HG03280 (cell line): ENCODE measurements at regions not wholly inside any gene's neighbourhood (a gene's known extent, or its start where the extent isn't known, plus 50 kb on each side); places are given as distances from the start of the nearest gene placed in this dataset.
"Not testable (repeated sequence)": the region's sequence is repeated elsewhere in the genome, so short reads cannot be mapped to it uniquely, and the experiment has no call there.

Source experiments
- ATAC-seq: cut with Tn5 transposase; IDR thresholded peaks from one replicate; pipeline ENCODE4 v1.9.1; 2021; ENCODE audit warnings: mild to moderate bottlenecking, moderate library complexity; ENCODE audit not compliant: unreplicated experiment

DNA sequence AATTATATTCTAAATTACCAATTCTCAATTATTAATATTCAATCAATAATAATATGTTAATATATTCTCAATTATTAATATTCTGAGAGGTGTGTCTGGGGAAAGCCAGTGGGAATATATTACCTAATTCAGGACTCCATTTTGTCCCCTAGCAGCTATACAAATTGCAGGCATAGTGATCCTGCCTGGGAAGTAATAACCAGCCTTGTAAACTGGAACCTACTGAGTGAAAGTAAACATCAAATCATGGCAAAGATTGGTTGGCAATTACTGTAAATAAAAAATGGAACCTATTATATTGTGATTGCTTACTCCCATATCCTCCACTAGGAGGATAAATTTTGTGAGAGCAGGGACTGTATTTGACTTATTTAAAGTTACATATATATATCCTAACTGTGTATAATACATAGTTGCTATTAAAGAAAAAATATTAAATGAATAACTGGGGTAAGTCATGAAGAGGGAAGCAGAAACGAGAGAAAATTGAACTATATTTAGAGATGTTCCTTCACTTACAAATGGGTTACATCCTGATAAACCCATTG lies 150.5 kb upstream of the ELL2 start:
- ATAC-seq, result no peak

DNA sequence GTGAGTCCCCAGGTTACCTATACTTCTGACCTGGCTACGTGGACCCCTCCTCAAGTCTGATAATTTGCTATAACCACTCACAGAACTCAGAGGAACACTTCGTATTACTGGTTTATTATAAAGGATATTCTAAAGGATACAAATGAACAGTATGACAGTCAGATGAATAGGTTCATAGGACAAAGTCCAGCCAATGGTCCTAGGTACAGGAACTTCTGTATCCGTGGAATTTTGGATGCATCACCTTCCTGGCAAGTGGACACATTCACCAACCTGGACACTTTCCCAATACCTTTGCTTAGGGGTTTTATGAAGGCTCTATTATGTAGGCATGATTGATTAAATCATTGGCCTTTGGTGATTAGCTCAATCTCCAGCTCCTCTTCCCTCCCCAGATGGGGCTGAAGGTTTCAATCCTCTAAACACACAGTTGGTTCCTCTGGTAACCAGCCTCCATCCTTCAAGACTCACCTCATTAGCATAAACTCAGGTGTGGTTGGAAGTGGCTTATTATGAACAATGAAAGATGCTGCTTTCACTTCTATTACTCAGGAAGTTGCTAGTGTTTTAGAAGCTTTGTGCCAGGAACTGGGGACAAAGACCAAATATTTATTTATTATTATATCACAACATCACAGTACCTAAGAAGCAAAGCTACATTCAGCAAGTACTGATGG lies 149.6 kb upstream of the ELL2 start:
- no peak for ATAC-seq

DNA sequence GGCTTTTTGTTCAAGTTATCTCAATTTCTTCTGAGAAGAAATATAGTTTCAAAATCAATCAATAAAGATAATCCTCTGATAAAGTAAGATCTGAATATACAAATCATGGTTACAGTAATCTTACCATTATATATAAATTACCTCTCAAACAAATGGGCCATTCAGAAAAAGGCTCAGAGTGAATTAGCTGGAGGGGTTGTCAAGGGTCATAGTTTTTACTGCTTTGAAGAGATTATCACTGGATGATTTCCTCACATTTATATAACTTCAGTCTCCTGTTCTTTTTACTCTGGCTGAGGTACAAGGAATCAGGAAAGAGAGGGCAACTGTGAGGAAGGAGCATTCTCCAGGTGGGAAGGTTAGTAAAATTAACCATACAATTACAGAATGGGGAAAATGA lies 148.6 kb upstream of the ELL2 start:
- ATAC-seq, result no peak

DNA sequence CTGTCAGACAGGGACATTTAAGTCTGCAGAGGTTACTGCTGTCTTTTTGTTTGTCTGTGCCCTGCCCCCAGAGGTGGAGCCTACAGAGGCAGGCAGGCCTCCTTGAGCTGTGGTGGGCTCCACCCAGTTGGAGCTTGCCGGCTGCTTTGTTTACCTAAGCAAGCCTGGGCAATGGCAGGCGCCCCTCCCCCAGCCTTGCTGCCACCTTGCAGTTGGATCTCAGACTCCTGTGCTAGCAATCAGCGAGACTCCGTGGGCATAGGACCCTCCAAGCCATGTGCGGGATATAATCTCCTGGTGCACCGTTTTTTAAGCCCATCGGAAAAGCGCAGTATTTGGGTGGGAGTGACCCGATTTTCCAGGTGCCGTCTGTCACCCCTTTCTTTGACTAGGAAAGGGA lies 147.0 kb upstream of the ELL2 start:
- not testable (repeated sequence) for ATAC-seq

DNA sequence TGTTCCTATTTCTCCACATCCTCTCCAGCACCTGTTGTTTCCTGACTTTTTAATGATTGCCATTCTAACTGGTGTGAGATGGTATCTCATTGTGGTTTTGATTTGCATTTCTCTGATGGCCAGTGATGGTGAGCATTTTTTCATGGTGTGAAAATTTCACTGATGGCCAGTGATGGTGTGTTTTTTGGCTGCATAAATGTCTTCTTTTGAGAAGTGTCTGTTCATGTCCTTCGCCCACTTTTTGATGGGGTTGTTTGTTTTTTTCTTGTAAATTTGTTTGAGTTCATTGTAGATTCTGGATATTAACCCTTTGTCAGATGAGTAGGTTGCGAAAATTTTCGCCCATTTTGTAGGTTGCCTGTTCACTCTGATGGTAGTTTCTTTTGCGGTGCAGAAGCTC lies 142.2 kb upstream of the ELL2 start:
- not testable (repeated sequence) for ATAC-seq

DNA sequence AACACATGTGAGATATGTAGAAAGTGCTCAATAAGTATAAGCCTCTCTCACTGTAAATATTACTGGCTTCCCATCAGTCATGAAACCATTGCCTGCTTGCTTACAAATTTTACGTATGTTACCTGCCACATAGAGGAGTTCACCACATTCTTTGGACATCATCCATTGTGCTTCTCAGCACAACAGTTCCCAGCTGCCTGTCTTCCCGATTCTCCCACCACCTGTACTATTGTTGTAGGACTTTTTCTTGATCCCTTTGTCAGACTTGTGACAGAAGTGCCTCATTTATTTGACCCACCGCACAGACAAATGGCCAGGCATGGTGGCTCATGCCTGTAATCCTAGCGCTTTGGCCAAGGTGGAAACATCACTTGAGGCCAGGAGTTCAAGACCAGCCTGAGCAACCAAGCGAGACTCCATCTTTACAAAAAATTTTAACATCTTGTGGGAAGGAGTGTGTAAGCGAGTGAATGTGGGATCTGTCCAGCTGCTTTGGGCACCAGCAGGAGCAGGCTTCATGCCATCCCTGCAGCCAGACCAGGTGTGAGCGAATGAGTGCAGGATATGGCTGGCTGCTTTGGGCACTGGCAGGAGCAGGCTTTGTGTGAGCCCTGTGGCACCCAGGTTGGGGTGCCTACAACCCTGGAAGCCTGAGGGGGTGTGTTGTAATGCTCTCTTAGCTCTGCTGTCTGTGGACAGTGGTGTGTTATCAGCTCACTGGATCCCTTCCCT lies 139.9 kb upstream of the ELL2 start:
- ATAC-seq, result no peak

DNA sequence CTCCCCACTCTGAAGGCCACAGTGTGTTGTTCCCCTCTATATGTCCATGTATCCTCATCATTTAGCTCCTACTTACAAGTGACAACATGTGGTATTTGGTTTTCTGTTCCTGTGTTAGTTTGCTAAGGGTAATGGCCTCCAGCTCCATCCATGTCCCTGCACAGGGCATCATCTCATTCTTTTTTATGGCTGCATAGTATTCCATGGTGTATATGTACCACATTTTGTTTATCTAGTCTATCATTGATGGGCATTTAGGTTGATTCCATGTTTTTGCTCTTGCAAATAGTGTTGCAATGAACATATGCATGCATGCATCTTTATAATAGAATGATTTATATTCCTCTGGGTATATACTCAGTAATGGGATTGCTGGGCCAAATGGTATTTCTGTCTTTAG lies 135.8 kb upstream of the ELL2 start:
- not testable (repeated sequence) for ATAC-seq

DNA sequence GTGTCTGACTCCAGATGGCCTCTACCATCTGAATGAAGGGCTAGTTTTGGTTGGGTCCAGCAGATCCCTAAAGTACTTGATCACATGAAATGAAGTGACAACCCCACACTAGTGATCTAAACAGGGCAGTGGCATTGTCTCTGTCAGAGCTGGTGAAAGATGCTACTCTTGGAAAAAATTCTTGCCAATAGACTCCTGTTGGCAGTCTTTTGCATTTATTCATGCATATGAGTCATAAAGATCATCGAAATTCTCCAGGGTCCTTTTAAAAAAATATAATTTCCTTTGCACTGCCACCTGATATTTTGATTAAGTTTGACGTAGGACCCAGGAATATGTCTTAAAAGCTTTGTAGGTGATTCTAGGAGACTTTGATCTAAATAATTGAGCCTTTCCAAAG lies 135.1 kb upstream of the ELL2 start:
- ATAC-seq, result no peak

DNA sequence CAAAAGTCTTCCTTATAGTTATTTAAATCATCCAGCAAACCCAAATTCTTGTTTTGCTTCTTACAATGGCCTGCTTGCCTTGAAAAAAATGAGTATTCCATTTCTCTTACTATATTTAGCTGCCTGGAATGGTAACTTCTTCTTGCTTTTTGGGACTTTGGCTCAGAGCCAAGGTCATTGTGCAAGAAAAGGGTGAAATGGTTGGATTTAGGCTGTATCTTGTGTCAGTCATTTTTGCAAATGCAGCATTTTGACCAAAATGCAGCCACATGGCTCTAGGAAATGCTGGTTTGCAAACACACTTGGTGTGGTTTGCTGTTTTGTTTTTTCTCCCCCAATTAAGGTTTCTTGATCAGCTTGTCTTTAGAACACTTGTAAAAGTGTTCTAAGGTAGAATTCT lies 133.3 kb upstream of the ELL2 start:
- no peak for ATAC-seq

DNA sequence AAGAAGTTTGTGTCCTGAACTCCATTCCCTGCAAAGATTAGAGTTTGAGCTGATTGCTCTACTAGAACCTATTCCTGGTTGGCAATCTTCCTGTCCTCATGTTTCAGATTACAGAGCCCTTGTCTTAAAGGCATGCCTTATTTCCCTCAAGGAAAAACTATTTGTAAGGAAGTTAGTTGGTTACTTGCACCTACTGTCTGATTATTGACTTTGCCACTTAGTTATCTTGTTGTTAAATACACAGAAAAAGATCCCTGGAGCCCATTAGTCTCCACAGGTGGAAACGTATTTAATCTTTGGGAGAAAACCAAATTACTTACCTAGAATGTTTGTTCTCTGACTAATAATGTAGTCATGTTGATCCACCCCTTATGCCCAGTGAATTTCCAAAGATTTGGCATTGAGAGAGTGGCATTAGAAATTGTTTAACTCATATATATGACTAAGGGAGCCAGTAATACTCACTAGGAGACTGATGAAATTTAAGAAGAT lies 132.3 kb upstream of the ELL2 start:
- ATAC-seq, result no peak

DNA sequence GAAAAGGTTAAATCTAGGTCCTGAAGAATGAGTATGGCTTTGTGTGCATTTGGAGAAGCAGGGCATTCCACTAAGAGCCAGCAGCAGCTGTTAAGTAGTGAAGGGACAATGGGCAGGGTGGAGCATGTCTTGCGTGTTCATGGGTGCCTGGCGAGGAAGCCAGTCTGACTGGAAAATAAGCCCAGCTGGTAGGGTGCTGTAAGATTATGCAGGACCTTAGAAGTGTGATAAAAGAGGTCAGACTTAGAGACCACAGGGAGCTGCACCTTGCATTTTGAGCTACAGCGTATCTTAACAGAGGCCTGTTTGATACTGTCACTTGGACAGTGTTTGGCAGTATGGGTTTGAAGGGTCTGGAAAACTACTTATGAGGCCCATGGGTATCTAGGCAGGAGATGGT lies 131.7 kb upstream of the ELL2 start:
- ATAC-seq, result no peak

DNA sequence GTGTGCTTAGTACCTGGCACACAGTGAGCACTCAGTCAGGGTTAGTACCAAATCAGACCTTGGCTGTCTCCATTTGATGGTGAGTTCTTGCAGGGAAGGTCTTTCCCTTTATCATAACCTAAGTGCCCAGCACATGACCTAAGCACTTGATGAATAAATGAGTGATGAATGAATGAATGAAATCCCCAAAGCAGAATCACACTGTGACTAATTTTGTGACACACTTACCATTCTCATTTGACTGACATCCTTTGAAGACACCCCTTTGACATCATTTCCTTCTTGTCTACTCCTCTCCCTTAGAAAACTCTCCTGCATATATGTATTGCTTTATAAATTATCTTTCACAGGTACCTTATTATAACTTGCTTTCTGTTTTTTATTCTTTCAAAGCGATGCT lies 130.2 kb upstream of the ELL2 start:
- no peak for ATAC-seq

DNA sequence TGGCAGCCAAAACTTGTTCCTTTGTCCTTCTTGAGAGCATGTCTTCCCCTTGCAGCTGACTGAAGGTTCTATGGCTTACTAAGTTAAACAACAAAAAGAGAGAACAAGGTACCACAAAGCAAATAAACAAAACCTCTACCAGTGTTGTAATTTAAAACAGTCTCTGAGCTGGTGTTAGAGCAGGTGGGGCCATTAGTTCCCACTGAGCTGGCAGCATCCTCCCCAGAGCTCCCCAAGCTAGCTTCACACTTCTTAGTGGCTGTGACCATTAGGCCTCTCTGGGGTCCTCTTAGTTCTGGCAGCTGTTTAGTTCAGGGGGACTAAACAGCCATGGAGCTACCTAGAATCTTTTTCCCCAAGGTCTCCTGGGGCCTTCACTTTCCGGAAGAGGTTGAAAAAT lies 128.6 kb upstream of the ELL2 start:
- no peak for ATAC-seq

DNA sequence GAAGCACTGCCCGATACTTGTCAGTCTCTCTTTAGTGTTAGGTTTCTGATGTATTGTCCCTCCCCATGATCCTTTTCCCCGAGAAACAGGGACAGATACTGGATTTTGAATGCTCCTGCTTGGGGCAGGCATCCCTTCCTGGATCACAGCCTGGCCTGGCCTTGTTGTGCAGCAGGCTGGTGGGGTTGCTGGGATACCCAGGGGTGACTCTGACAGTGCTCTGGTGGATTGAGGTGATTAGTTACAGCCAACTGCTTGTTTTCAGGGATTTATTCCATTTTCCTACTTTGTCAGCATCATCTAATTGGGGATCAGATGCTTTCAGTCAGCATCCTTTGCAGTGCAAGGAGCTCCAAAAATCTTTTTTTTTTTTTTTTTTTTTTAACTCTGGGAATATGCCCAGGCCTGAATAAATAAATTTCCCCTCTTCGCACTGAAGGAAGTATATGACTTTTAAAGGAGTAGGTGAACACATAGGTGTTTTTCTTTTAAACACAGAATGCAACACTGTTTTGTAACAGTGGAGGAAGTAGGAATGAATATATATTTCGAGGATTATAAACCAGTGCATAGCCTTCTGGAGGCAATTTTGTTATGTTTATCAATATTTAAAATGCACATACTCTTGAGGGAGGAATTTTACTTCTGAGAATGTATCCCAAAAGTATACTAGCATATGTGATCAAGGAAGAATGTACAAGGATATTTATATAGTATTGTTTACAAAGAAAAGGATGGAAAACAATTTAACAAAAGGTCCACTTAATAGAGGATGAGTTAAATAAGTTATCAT lies 127.3 kb upstream of the ELL2 start:
- ATAC-seq, result no peak

DNA sequence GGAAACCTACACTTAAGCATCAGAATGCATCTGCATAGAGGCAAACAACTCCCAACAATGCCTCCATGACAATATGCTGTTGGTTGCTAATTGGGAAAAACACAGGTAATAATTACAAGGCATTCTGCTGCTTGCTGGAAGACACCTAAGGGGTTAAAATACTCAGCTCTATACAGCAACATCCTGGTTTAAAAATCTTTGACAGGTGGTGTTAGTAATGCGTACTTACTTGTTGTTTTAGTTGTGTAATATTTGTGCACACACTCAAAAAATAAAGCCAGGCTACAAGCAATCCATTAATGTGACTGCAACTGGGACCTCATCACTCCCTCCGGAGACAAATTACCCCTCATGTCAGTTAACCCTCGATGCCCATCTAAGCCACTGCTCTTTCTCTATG lies 126.3 kb upstream of the ELL2 start:
- no peak for ATAC-seq

DNA sequence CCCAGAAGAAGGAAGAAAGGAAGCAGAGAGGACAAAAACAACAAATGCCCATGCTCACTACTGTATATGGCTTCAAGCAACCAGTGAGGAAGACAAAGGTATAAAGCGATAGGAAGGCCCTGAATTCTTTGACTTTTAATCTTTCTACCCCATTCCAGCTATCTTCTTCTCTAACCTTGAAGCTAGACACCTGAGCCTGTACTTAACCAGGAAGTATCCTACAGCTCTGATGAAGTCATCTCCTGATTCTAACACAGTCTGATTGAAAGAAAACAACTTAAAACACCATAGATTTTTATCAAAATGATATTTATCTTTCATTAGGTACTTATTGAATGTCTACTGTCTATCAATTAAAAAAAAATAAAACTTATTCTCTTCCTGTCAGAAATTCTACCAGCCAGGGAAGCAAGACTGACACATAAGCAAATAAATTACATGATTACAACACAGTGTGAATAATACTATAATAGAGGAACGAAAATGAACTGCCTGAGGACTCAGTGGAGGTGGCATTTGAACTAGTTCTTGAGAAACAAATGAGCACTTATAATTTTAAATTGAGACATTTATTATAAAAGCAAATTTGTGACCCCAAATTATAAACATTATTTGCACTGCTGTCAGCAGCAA lies 123.3 kb upstream of the ELL2 start:
- ATAC-seq, result no peak

DNA sequence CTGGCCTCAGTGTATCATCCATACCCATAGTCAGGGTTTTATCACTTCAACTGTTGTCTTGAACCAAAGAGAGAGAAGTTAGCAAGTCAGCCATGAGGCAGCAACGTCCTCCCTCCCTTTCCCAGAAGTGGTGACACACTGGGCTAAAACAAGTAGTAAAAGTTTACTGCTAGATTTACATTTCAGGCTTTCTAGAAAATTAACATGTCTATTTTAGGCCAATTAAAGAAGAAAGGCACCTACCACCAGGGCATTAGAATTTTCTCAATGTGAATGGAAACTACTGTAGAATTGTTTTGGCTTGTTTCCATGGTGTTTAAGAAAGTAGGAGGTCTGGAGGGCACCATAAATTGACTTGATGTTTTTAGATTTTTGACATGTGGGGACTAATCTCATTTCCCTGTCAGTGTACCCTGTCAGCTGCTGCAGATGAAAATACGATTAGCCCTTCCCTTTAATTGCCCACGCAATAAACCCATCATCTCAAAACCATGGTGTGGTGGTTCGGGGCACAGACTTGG lies 121.8 kb upstream of the ELL2 start:
- ATAC-seq, result no peak

DNA sequence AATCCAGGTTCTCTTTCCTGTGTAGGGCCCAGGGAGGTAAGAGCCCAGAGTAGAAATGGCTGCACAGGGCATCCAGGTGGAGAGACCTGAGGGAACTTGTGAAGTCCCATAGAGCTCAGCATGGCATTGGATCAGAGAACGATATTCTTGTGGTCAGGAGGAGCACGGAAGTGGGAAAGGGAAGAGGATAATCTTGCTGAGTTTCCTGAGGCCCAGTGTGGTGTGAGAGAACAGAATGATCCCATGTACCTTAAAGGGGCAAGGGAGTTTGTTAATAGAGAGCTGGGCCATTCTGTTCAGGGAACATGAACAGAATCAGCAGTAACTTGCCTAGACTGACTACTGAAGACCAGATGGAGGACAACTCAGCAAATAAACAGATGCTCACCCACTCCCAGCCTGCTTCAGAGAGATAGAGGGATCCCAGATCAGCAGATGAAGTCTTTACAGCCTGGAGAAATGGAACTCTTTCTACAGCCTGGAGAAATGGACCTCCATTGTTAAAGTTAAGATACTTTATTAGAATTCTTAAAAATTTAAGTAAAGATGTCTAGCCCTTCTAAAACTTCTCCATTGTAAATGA lies 119.7 kb upstream of the ELL2 start:
- no peak for ATAC-seq

DNA sequence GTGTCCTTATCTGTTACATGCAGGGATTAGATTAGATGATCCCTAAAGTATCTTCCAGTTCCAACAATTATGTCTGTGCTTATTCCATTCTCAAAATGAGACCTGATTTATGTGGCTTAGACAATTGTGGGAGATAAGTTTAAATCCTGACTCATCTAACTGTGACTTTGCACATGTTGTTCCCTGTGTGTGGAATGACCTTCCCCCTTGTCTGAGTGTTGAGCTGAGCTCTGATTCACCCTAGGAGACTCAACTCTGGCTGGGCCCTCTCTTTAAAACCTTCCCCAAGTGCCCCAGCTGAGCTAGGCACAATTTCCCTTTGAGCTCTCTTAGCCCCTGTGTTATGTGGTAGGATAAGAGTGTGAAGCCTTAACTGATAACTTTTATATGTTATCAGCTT lies 118.9 kb upstream of the ELL2 start:
- ATAC-seq, result no peak

DNA sequence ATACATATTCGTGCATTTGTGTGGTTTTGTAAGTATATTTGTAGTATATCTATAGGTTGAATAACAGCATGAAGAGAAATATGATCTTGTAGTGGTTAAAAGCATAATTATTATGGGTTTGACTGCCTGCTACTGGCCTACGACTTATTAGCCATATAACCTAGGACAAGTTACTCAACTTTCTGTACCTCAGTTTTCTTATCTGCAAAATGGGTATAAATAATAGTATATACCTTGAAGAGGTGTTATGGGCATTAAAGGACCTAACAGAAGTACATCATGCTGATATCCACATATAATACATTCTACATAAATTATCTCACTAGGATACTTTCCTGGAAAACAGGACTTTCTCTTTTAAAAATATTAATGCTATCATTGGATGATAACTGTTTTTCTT lies 118.3 kb upstream of the ELL2 start:
- no peak for ATAC-seq
